ENCODE measurements at regions not wholly inside any gene's neighbourhood (a gene's known extent, or its start where the extent isn't known, plus 50 kb on each side); places are given as distances from the start of the nearest gene placed in this dataset.

DNA sequence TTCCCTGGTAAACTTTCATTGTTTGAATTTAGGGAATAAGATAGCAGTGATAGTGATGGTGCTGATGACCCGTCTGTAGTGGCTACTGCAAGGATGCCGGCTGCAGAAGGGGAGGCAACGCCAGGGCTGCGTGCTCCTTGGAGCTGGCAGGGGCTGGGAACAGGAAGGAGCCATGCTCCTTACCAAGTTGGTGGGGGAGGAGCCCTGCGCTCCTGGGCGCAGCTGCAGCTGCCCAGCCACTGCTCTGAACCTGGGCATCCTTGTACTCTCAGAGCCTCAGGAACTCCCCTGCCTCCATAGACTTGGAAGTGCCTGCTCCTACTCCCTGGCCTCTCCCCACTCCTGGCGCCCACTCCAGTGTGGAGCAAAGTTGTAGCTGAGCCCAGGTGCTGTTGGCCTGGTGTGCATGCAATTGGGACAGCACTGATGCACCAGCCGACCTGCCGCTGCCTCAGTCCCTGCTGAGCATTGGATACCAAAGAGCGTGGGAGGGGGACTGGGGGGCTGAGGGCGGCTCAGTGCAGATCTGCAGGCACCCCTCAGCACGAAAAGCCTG is 585.1 kb upstream of the FAM174A start:
- H3K4me3 ChIP-seq (ENCODE audit: low read depth, low read length), result no peak overlapping the region
- no peak for TF ChIP-seq CTCF (IDR thresholded peaks at IDR 0.05; ENCODE audit: low read depth, low read length)
- no peak for DNase-seq
- no peaks in the 10 kb centered on the region for H3K36me3 ChIP-seq
- no peak overlapping the region for H3K27ac ChIP-seq
- no peaks in the 10 kb centered on the region for H3K27me3 ChIP-seq (ENCODE audit: insufficient read depth, low read depth, severe bottlenecking)
- no peaks in the 10 kb centered on the region for H3K9me3 ChIP-seq (ENCODE audit: severe bottlenecking)

GRCh38 chr5:99949361-99949760 is 585.8 kb upstream of the FAM174A start:
- DNase-seq, result no peak
- H3K9me3 ChIP-seq (ENCODE audit: severe bottlenecking), result no peaks in the 10 kb centered on the region
- TF ChIP-seq CTCF (IDR thresholded peaks at IDR 0.05; ENCODE audit: low read depth, low read length), result no peak
- no peak overlapping the region for H3K27ac ChIP-seq
- no peaks in the 10 kb centered on the region for H3K27me3 ChIP-seq (ENCODE audit: insufficient read depth, low read depth, severe bottlenecking)
- H3K36me3 ChIP-seq, result no peaks in the 10 kb centered on the region
- H3K4me3 ChIP-seq (ENCODE audit: low read depth, low read length), result no peak overlapping the region

DNA sequence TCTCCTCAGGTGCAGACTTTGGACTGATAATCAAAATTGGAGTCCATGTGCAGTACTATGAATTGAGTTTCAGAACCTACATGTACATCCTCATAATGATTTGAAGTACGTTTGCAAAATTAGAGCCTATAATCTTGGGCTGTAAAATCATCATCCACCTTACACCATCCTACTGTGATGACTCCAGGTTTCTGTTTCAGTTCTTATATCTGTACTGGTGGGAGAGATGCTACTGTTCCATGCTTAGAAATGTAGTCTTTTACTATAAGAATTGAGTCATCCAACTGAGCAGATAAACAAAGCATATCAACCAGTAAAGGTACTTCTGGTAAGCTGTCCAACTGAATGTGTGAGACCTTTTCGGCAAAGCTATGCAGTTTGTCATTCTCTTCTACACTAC is 586.3 kb upstream of the FAM174A start:
- Histone ChIP-seq H3K9me3 (ENCODE audit: severe bottlenecking) (no peaks in the 10 kb centered on the region), H3K4me3 (ENCODE audit: low read depth, low read length) (no peak overlapping the region), H3K36me3 (no peaks in the 10 kb centered on the region), H3K27me3 (ENCODE audit: insufficient read depth, low read depth, severe bottlenecking) (no peaks in the 10 kb centered on the region), H3K27ac (no peak overlapping the region)
- no peak for TF ChIP-seq CTCF (IDR thresholded peaks at IDR 0.05; ENCODE audit: low read depth, low read length)
- DNase-seq, result no peak

- DNase-seq, result no peak
- Histone ChIP-seq H3K27me3 (ENCODE audit: insufficient read depth, low read depth, severe bottlenecking) (no peaks in the 10 kb centered on the region), H3K36me3 (no peaks in the 10 kb centered on the region), H3K9me3 (ENCODE audit: severe bottlenecking) (no peaks in the 10 kb centered on the region), H3K27ac (no peak overlapping the region), H3K4me3 (ENCODE audit: low read depth, low read length) (no peak overlapping the region)
- no peak for TF ChIP-seq CTCF (IDR thresholded peaks at IDR 0.05; ENCODE audit: low read depth, low read length)
Measured at GRCh38 chr5:99945478-99946442, 589.4 kb upstream of the FAM174A start.

GRCh38 chr5:99940540-99940939 is 594.6 kb upstream of the FAM174A start:
- TF ChIP-seq CTCF (IDR thresholded peaks at IDR 0.05; ENCODE audit: low read depth, low read length), result no peak
- H3K27me3 ChIP-seq (ENCODE audit: insufficient read depth, low read depth, severe bottlenecking), result no peaks in the 10 kb centered on the region
- DNase-seq, result no peak
- H3K4me3 ChIP-seq (ENCODE audit: low read depth, low read length), result no peak overlapping the region
- no peaks in the 10 kb centered on the region for H3K9me3 ChIP-seq (ENCODE audit: severe bottlenecking)
- no peaks in the 10 kb centered on the region for H3K36me3 ChIP-seq
- H3K27ac ChIP-seq, result no peak overlapping the region

Data from WERI-Rb-1 (cell line).